Nephron progenitor cell (in vitro differentiated cells): ENCODE measurements at regions not wholly inside any gene's neighbourhood (a gene's known extent, or its start where the extent isn't known, plus 50 kb on each side); places are given as distances from the start of the nearest gene placed in this dataset.

Experiments
- DNase-seq: peaks from one replicate; pipeline ENCODE4 v3.0.0; 2021
- H3K27ac Mint-ChIP-seq: 2 replicates; pipeline ENCODE4 v1.8.0; 2021; ENCODE audit warnings: mild to moderate bottlenecking, moderate library complexity, mixed read lengths
- H3K27me3 Mint-ChIP-seq: 2 replicates; pipeline ENCODE4 v1.8.0; 2021; ENCODE audit warnings: mild to moderate bottlenecking, low read depth, mixed read lengths; ENCODE audit not compliant: poor library complexity
- H3K36me3 Mint-ChIP-seq: 2 replicates; pipeline ENCODE4 v1.8.0; 2021; ENCODE audit warnings: low read depth, mixed read lengths
- H3K4me1 Mint-ChIP-seq: 2 replicates; pipeline ENCODE4 v1.8.0; 2021; ENCODE audit warnings: mixed read lengths
- H3K4me3 Mint-ChIP-seq: 2 replicates; pipeline ENCODE4 v1.8.0; 2021; ENCODE audit warnings: mild to moderate bottlenecking, moderate library complexity, mixed read lengths
- H3K9me3 Mint-ChIP-seq: 2 replicates; pipeline ENCODE4 v1.8.0; 2021; ENCODE audit warnings: mild to moderate bottlenecking, moderate library complexity, mixed read lengths
- CTCF ChIP-seq: fragments of 200-600 bp; sonication (generic); IDR thresholded peaks from 2 replicates; pipeline ENCODE4 v1.5.0; 2021; ENCODE audit warnings: antibody characterized with exemption

- Mint-ChIP-seq H3K4me1 (no peaks in the 10 kb centered on the region), H3K36me3 (no peaks in the 10 kb centered on the region), H3K4me3 (no peak overlapping the region), H3K27me3 (peaks cover 50% of the 10 kb centered on the region), H3K27ac (no peak overlapping the region), H3K9me3 (peaks cover 15% of the 10 kb centered on the region)
- no peak for DNase-seq
- no peak for TF ChIP-seq CTCF
Measured at GRCh38 chr20:21607971-21608725, 94.3 kb upstream of the NKX2-2 start.

- Mint-ChIP-seq H3K27me3 (peaks cover 41% of the 10 kb centered on the region), H3K27ac (no peak overlapping the region), H3K36me3 (no peaks in the 10 kb centered on the region), H3K4me3 (no peak overlapping the region), H3K9me3 (peaks cover 42% of the 10 kb centered on the region), H3K4me1 (no peaks in the 10 kb centered on the region)
- DNase-seq: no peak
- TF ChIP-seq CTCF: no peak
Measured at GRCh38 chr20:21601799-21602198, 87.9 kb upstream of the NKX2-2 start.

GRCh38 chr20:21586682-21587081, 72.8 kb upstream of the NKX2-2 start:
- Mint-ChIP-seq H3K4me3 (no peak overlapping the region), H3K27ac (no peak overlapping the region), H3K36me3 (no peaks in the 10 kb centered on the region), H3K4me1 (peaks cover 4% of the 10 kb centered on the region), H3K9me3 (peaks cover 4% of the 10 kb centered on the region), H3K27me3 (peaks cover 44% of the 10 kb centered on the region)
- TF ChIP-seq CTCF: no peak
- no peak for DNase-seq

- H3K4me3 Mint-ChIP-seq: no peak overlapping the region
Measured at GRCh38 chr20:21583486-21584168, 69.8 kb upstream of the NKX2-2 start.

GRCh38 chr20:21577551-21577950, 63.7 kb upstream of the NKX2-2 start:
- Mint-ChIP-seq H3K9me3 (no peaks in the 10 kb centered on the region), H3K4me3 (no peak overlapping the region), H3K27ac (no peak overlapping the region), H3K36me3 (no peaks in the 10 kb centered on the region), H3K4me1 (no peaks in the 10 kb centered on the region), H3K27me3 (peaks cover 84% of the 10 kb centered on the region)
- no peak for DNase-seq
- no peak for TF ChIP-seq CTCF

More at GRCh38 chr20:21583486-21584168, 69.8 kb upstream of the NKX2-2 start:
- no peak for TF ChIP-seq CTCF
- Mint-ChIP-seq H3K9me3 (peaks cover 4% of the 10 kb centered on the region), H3K4me1 (peaks cover 4% of the 10 kb centered on the region), H3K36me3 (no peaks in the 10 kb centered on the region), H3K27me3 (peaks cover 58% of the 10 kb centered on the region), H3K27ac (no peak overlapping the region)
- DNase-seq: no peak
